Transverse colon (tissue), 4 donors: ENCODE measurements at regions not wholly inside any gene's neighbourhood (a gene's known extent, or its start where the extent isn't known, plus 50 kb on each side); places are given as distances from the start of the nearest gene placed in this dataset.

ENCODE experiments used
- DNase-seq: peaks from one replicate; pipeline ENCODE4 v3.0.0-alpha.2; 2019
- H3K27ac ChIP-seq, 4 donors: fragments of 200-600 bp; sonication (generic); 2 replicates each; pipeline ENCODE4 v1.5.1; 2016 to 2018; ENCODE audit warnings: inconsistent platforms in 4 of 4
- H3K27me3 ChIP-seq: fragments of 200-600 bp; sonication (generic); 2 replicates; pipeline ENCODE4 v1.5.1; 2017; ENCODE audit warnings: inconsistent platforms
- H3K36me3 ChIP-seq, 4 donors: fragments of 200-600 bp; sonication (generic); 2 replicates each; pipeline ENCODE4 v1.5.1; 2017 to 2019; ENCODE audit warnings: inconsistent platforms in 4 of 4
- H3K4me1 ChIP-seq, 4 donors: fragments of 200-600 bp; sonication (generic); 2 replicates each; pipeline ENCODE4 v1.5.1; 2017 to 2020; ENCODE audit warnings: inconsistent platforms in 4 of 4
- H3K4me3 ChIP-seq, 4 donors: fragments of 200-600 bp; sonication (generic); 1 replicate in 1 of 4; 2 replicates in 3 of 4; pipeline versions ENCODE4 v1.5.1 to v1.6.1; 2017 to 2019; ENCODE audit warnings: inconsistent platforms in 4 of 4
- H3K9me3 ChIP-seq, 2 donors: fragments of 200-600 bp; sonication (generic); 2 replicates each; pipeline ENCODE4 v1.5.1; 2017 to 2019; ENCODE audit warnings: inconsistent platforms in 2 of 2
- EP300 ChIP-seq: sonication (generic); formaldehyde crosslinking; IDR thresholded peaks from one replicate; pipeline ENCODE4 v1.6.1; 2017; ENCODE audit warnings: antibody characterized with exemption, low read depth
- POLR2A ChIP-seq: fragments of 450-650 bp; IDR thresholded peaks from one replicate; pipeline ENCODE4 v1.6.1; 2016; ENCODE audit warnings: antibody characterized with exemption, mild to moderate bottlenecking, moderate library complexity
- POLR2AphosphoS5 ChIP-seq, 3 donors: sonication (generic); formaldehyde crosslinking; IDR thresholded peaks; one replicate each; pipeline ENCODE4 v1.6.1; 2016; ENCODE audit warnings: antibody characterized with exemption in 3 of 3
- WGBS, 2 donors: methylation state at CpG; one replicate each; pipeline ENCODE4 v1.1.5; 2018; ENCODE audit warnings: low coverage in 1 of 2; 5-methylcytosine and 5-hydroxymethylcytosine counted together
- in situ Hi-C, 4 donors: fragments of 200-750 bp; cut with MboI; loops; one replicate each; pipeline versions ENCODE4 v1.15.0 to v1.15.1; 2017; ENCODE audit warnings: low sequenced_read_pairs in 3 of 4, low pct_ligation_motif_present in 1 of 4, low pct_unique_long_range_greater_than_20kb in 1 of 4
- intact Hi-C: fragments of 100-400 bp; cut with DNase I; formaldehyde crosslinking; loops from one replicate; pipeline ENCODE4 v1.15.1; 2023; ENCODE audit warnings: low total_unique reads
- TF ChIP-seq, protein P1 (sequence below), 5 experiments: fragments of 200-600 bp in 3 of 5; fragments of 450-650 bp in 2 of 5; sonication (generic) in 3 of 5; IDR thresholded peaks; 1 replicate in 2 of 5; 2 replicates in 3 of 5; pipeline ENCODE4 v1.5.1; 2016 to 2017; ENCODE audit warnings: antibody characterized with exemption in 5 of 5, inconsistent platforms in 3 of 5, mild to moderate bottlenecking in 2 of 5, moderate library complexity in 1 of 5

DNA sequence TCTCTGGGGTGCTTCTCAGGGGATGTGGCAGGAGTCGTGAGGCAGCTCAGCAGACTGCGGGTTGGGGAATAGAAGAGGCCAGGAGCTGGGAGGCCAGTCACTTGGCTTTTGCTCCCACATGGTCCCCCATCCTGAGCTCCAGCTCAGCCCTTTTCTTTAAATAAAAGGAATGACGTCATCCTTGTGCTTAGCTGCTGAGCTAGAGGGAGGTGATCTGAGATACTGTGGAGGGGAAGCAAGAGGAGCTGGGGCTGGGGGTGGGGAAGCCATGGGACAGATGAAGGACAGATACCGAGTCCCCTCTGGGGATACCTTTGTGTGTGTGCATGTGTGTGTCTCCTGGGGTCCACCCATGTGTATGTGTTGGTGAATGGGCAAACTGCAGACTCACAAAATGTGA lies 89.0 kb upstream of the ARAP3 start:
- no peaks in the 10 kb centered on the region for H3K27me3 ChIP-seq
- no peaks in the 10 kb centered on the region for H3K9me3 ChIP-seq
- H3K4me3 ChIP-seq, result no peak overlapping the region
- no peak overlapping the region for H3K27ac ChIP-seq
- WGBS, 2 donors, result 74 to 80% methylated on average over 1 to 4 of the region's 4 CpGs
- TF ChIP-seq POLR2A (no peak), POLR2AphosphoS5 (IDR thresholded peaks at IDR 0.05) (no peak), EP300 (no peak)
- TF ChIP-seq, protein P1, sequence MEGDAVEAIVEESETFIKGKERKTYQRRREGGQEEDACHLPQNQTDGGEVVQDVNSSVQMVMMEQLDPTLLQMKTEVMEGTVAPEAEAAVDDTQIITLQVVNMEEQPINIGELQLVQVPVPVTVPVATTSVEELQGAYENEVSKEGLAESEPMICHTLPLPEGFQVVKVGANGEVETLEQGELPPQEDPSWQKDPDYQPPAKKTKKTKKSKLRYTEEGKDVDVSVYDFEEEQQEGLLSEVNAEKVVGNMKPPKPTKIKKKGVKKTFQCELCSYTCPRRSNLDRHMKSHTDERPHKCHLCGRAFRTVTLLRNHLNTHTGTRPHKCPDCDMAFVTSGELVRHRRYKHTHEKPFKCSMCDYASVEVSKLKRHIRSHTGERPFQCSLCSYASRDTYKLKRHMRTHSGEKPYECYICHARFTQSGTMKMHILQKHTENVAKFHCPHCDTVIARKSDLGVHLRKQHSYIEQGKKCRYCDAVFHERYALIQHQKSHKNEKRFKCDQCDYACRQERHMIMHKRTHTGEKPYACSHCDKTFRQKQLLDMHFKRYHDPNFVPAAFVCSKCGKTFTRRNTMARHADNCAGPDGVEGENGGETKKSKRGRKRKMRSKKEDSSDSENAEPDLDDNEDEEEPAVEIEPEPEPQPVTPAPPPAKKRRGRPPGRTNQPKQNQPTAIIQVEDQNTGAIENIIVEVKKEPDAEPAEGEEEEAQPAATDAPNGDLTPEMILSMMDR (IDR thresholded peaks at IDR 0.05), result no peak
- H3K4me1 ChIP-seq, result no peaks in the 10 kb centered on the region
- DNase-seq, result no peak
- intact Hi-C loops (no loop called here), in situ Hi-C loops (no loop called here)
- H3K36me3 ChIP-seq, result no peaks in the 10 kb centered on the region

DNA sequence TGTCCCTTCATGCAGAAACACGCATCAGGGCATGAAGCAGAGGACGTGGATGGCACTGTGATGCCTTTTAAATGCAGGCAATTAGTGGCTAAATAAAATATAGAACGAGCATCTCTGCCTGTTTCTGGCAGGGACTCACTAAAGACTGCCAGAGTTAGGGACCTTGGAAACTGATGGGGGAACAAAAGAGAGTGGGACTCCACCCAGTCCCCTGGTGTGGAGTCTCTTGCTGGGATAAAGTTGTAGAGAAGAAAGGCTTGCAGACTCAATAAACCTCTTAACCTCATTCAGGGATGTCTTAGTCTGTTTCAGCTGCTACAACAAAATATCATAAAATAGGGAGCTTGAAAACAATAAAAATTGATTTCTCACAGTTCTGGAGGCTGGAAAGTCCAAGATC lies 87.6 kb upstream of the ARAP3 start:
- H3K9me3 ChIP-seq, result no peaks in the 10 kb centered on the region
- DNase-seq, result no peak
- H3K36me3 ChIP-seq, result no peaks in the 10 kb centered on the region
- no peaks in the 10 kb centered on the region for H3K27me3 ChIP-seq
- H3K4me1 ChIP-seq, result no peaks in the 10 kb centered on the region
- 60 to 81% methylated on average over 1 to 3 of the region's 3 CpGs for WGBS, 2 donors
- no peak for TF ChIP-seq POLR2A
- TF ChIP-seq, protein P1 (IDR thresholded peaks at IDR 0.05), result no peak
- no peak for TF ChIP-seq EP300
- no peak for TF ChIP-seq POLR2AphosphoS5 (IDR thresholded peaks at IDR 0.05)
- in situ Hi-C loops (no loop called here), intact Hi-C loops (no loop called here)
- no peak overlapping the region for H3K4me3 ChIP-seq
- no peak overlapping the region for H3K27ac ChIP-seq

- Histone ChIP-seq H3K36me3 (no peaks in the 10 kb centered on the region), H3K27ac (no peak overlapping the region), H3K4me1 (no peaks in the 10 kb centered on the region), H3K9me3 (no peaks in the 10 kb centered on the region), H3K4me3 (no peak overlapping the region), H3K27me3 (no peaks in the 10 kb centered on the region)
- WGBS, 2 donors, result 89% methylated on average over 15 of the region's 15 CpGs; no CpG with 5 or more reads in 1 of the 2 donors
- TF ChIP-seq POLR2AphosphoS5 (IDR thresholded peaks at IDR 0.05) (no peak), EP300 (no peak), POLR2A (no peak)
- TF ChIP-seq, protein P1 (IDR thresholded peaks at IDR 0.05), result no peak
- in situ Hi-C loops (no loop called here), intact Hi-C loops (no loop called here)
- no peak for DNase-seq
Observed at GRCh38 chr5:141767671-141768070, 85.6 kb upstream of the ARAP3 start.

DNA sequence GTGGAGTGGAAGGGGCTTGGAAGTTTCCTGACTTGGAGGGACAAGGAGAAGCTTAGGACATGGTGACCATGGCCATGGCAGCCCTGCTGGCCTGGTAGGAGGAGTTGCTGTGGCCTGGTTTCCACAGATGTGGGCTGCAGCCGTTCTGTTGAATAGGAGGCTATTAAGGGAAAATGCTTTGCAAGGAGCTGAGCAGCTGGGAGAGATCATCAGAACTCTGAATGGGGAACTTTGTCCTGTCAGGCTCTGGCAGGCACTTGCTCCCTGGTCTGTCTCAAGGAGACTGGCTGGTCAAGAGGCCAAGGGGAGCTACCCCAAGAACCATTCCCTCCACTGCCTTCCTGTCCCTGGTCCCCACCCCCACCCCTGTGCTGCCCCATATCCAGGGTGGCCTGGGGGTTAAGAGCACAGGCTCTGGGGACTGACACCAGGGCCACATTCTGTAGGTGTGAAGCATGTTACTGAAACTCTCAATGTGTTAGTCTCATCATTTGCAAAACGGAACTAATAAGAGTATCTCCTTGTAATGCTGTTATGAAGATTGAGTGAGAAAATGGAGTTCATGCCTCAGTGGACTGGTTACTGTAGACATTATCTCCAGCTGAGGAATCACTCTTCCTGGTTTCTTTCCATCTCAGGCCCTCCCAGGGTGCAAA lies 84.0 kb upstream of the ARAP3 start:
- Histone ChIP-seq H3K27ac (no peak overlapping the region), H3K27me3 (peaks cover 8% of the 10 kb centered on the region), H3K4me1 (no peaks in the 10 kb centered on the region), H3K36me3 (no peaks in the 10 kb centered on the region), H3K9me3 (no peaks in the 10 kb centered on the region), H3K4me3 (no peak overlapping the region)
- in situ Hi-C loops, result no loop called here
- no peak for DNase-seq
- intact Hi-C loops, result no loop called here
- TF ChIP-seq POLR2AphosphoS5 (IDR thresholded peaks at IDR 0.05) (no peak), POLR2A (no peak), EP300 (no peak)
- TF ChIP-seq, protein P1 (IDR thresholded peaks at IDR 0.05), result no peak
- WGBS, 2 donors, result 71% methylated on average over 2 of the region's 2 CpGs; no CpG with 5 or more reads in 1 of the 2 donors
